ENCODE measurements at regions not wholly inside any gene's neighbourhood (a gene's known extent, or its start where the extent isn't known, plus 50 kb on each side); places are given as distances from the start of the nearest gene placed in this dataset.

DNA sequence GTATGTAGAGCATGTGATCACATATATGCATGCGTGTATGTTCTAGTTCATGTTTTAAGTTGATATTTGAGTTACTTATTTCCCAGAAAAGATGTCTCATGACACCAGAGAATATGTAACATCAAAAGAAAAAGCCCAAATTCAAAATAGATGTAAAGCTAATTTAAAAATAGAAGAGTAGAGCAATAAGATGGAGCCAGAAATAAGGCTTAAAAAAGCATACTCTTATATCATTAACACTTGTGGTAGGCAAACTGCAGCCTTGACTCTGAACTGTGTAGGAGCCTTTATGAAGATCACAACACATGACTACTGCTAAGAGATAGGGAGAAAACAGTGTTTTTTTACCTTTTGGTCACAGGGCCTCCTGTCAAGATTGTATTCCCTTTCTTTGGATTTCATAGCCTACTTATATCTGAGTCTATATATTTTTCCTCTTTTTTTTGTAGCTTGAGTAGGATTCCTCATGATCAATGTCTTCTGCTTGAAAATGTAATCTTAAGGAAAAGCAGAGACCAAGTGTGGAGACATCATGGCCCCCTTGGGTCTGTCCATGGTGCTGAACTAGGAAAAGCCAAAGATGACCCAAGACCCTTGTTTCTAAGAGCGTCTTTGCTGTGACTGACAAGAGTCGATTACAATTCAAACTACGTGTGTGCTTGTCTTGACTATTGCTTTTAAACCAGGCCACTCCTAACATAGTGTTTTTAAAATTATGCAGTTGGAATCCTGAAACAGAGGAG is 390.4 kb downstream of the SHISA9 start:
- Histone ChIP-seq H3K36me3 (ENCODE audit: control insufficient read depth in 2 of 2, insufficient read depth in 2 of 2, low read length in 1 of 2) (no peaks in the 10 kb centered on the region), H3K27me3 (ENCODE audit: control insufficient read depth in 1 of 2, insufficient read depth in 2 of 2, low read length in 2 of 2) (no peaks in the 10 kb centered on the region), H3K4me1 (ENCODE audit: control insufficient read depth in 2 of 2, insufficient read depth in 2 of 2, low read length in 1 of 2) (no peaks in the 10 kb centered on the region), H3K4me3 (ENCODE audit: low read depth in 1 of 2, low read length in 2 of 2) (no peak overlapping the region), H3K9me3 (ENCODE audit: control insufficient read depth in 2 of 2, insufficient read depth in 1 of 2, low read depth in 1 of 2, low read length in 1 of 2) (no peaks in the 10 kb centered on the region), H3K27ac (ENCODE audit: low read depth in 2 of 2, low read length in 1 of 2) (no peak overlapping the region)
- 75 to 78% methylated on average over 4 of the region's 4 CpGs for WGBS, 2 donors

DNA sequence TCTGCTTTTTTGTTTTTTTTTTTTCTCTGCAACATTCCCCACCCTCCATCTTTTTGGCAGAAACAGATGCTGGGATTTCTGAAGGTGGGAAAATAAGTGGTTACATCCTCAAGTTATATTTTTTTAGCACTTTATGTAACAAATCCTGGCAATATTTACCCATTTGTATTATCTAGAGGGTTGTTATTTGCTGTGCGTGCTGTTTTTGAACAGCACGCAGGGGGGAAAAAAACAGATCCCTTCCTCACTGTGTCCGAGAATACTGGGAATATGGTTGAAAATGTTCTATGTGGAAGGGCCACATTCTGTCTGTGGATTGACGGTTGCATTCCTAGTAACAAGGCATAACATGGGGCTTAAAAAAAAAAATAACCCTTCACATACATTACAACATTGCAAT is 394.8 kb downstream of the SHISA9 start:
- Histone ChIP-seq H3K9me3 (ENCODE audit: control insufficient read depth in 2 of 2, insufficient read depth in 1 of 2, low read depth in 1 of 2, low read length in 1 of 2) (no peaks in the 10 kb centered on the region), H3K4me3 (ENCODE audit: low read depth in 1 of 2, low read length in 2 of 2) (no peak overlapping the region), H3K4me1 (ENCODE audit: control insufficient read depth in 2 of 2, insufficient read depth in 2 of 2, low read length in 1 of 2) (no peaks in the 10 kb centered on the region), H3K27me3 (ENCODE audit: control insufficient read depth in 1 of 2, insufficient read depth in 2 of 2, low read length in 2 of 2) (no peaks in the 10 kb centered on the region), H3K36me3 (ENCODE audit: control insufficient read depth in 2 of 2, insufficient read depth in 2 of 2, low read length in 1 of 2) (no peaks in the 10 kb centered on the region), H3K27ac (ENCODE audit: low read depth in 2 of 2, low read length in 1 of 2) (no peak overlapping the region)
- WGBS, 2 donors: 87 to 93% methylated on average over 4 of the region's 4 CpGs

DNA sequence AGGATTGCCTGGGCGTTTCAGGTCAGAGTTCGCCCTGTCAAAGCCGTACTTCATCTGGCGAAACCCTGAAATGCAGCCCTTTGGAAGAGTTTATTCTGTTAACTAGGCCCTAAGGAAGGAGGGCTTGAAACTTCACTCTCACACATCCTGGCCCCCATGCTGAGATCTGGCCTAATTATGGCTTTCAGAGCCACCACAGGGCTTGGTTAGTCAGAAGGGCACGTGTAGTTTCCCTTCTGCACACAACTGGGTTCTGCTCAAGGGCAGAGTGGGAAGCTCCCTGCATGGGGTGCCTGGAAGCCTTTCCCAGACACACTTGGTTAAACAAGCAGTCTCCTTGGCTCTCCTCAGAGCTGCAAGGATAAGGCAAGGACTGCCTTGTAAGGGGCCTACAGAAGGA is 397.3 kb downstream of the SHISA9 start:
- Histone ChIP-seq H3K4me1 (ENCODE audit: control insufficient read depth in 2 of 2, insufficient read depth in 2 of 2, low read length in 1 of 2) (no peaks in the 10 kb centered on the region), H3K9me3 (ENCODE audit: control insufficient read depth in 2 of 2, insufficient read depth in 1 of 2, low read depth in 1 of 2, low read length in 1 of 2) (no peaks in the 10 kb centered on the region), H3K27me3 (ENCODE audit: control insufficient read depth in 1 of 2, insufficient read depth in 2 of 2, low read length in 2 of 2) (no peaks in the 10 kb centered on the region), H3K4me3 (ENCODE audit: low read depth in 1 of 2, low read length in 2 of 2) (no peak overlapping the region), H3K36me3 (ENCODE audit: control insufficient read depth in 2 of 2, insufficient read depth in 2 of 2, low read length in 1 of 2) (no peaks in the 10 kb centered on the region), H3K27ac (ENCODE audit: low read depth in 2 of 2, low read length in 1 of 2) (no peak overlapping the region)
- 54 to 62% methylated on average over 5 of the region's 5 CpGs for WGBS, 2 donors

DNA sequence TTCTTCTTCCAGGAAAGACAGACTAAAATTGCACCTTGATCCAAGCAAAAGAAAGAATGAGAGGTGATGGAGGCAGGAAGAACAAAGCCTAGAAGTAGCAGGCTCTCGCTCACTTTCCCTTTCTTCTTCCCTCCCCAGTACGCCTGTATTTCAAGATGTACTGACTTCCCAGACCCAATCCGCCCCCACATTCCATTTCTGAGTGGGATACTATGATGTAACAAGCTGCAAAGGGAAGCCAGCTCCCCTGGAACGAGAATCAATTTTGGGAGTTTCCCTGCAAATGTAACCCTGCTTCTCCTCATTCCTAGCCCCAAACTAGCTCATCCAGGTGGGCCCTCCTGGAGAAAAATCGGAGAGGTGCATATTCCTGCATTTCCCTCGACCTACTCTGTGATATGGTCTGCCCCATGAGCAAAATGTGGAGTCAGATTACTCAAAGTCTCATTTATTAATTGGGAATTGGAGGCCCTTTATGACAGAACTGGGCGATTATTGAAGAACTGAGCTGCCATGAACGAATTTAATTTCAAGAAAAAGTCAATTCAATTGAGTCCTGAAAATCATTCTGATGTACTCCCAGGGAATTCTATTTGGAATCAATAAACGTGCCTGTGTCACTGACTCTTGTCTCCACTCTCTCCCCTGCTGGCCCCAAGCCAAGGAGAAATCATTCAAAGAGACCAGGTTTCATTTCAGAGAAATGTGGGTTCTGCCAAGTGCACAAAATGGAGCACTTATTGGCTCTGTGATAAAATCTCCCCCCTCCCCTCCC is 398.9 kb downstream of the SHISA9 start:
- no peak overlapping the region for H3K4me3 ChIP-seq (ENCODE audit: low read depth in 1 of 2, low read length in 2 of 2)
- WGBS, 2 donors: 59 to 64% methylated on average over 9 of the region's 9 CpGs
- H3K4me1 ChIP-seq (ENCODE audit: control insufficient read depth in 2 of 2, insufficient read depth in 2 of 2, low read length in 1 of 2): no peaks in the 10 kb centered on the region
- H3K27ac ChIP-seq (ENCODE audit: low read depth in 2 of 2, low read length in 1 of 2): no peak overlapping the region
- H3K9me3 ChIP-seq (ENCODE audit: control insufficient read depth in 2 of 2, insufficient read depth in 1 of 2, low read depth in 1 of 2, low read length in 1 of 2): no peaks in the 10 kb centered on the region
- no peaks in the 10 kb centered on the region for H3K27me3 ChIP-seq (ENCODE audit: control insufficient read depth in 1 of 2, insufficient read depth in 2 of 2, low read length in 2 of 2)
- no peaks in the 10 kb centered on the region for H3K36me3 ChIP-seq (ENCODE audit: control insufficient read depth in 2 of 2, insufficient read depth in 2 of 2, low read length in 1 of 2)

DNA sequence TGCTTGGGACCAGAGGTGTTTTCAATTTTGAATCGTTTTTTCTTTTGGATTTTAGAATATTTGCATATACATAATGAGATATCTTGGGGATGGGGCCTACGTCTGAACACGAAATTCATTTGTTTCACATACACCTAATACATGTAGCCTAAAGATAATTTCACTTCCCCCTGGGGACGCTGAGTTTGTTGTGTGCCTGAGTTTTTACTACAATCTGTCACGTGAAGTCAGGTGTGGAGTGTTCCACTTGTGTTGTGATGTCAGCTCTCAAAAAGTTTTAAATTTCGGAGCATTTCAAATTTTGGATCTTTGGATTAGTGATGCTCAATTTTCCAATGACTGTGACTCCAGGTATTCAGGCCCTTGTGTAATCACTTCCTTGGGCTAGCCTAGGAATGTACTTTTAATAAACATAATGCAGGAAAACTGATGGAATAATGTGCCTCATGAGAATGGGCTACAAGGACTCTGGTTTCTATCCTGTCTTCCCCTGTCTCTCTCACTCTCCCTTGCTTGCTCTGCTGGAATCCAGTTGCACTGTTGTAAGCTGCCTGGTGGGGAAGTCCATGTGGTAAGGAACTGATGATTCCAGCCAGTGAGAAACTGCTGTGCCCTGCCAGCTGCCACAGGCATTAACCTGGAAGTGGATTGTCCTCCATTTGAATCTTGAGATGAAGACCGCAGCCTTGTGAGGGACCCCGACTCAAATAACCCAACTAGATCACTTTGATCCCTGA is 403.8 kb downstream of the SHISA9 start:
- H3K36me3 ChIP-seq (ENCODE audit: control insufficient read depth in 2 of 2, insufficient read depth in 2 of 2, low read length in 1 of 2): no peaks in the 10 kb centered on the region
- H3K27me3 ChIP-seq (ENCODE audit: control insufficient read depth in 1 of 2, insufficient read depth in 2 of 2, low read length in 2 of 2): no peaks in the 10 kb centered on the region
- H3K4me1 ChIP-seq (ENCODE audit: control insufficient read depth in 2 of 2, insufficient read depth in 2 of 2, low read length in 1 of 2): no peaks in the 10 kb centered on the region
- H3K4me3 ChIP-seq (ENCODE audit: low read depth in 1 of 2, low read length in 2 of 2): no peak overlapping the region
- H3K27ac ChIP-seq (ENCODE audit: low read depth in 2 of 2, low read length in 1 of 2): no peak overlapping the region
- no peaks in the 10 kb centered on the region for H3K9me3 ChIP-seq (ENCODE audit: control insufficient read depth in 2 of 2, insufficient read depth in 1 of 2, low read depth in 1 of 2, low read length in 1 of 2)
- WGBS, 2 donors: 73 to 80% methylated on average over 8 of the region's 8 CpGs

DNA sequence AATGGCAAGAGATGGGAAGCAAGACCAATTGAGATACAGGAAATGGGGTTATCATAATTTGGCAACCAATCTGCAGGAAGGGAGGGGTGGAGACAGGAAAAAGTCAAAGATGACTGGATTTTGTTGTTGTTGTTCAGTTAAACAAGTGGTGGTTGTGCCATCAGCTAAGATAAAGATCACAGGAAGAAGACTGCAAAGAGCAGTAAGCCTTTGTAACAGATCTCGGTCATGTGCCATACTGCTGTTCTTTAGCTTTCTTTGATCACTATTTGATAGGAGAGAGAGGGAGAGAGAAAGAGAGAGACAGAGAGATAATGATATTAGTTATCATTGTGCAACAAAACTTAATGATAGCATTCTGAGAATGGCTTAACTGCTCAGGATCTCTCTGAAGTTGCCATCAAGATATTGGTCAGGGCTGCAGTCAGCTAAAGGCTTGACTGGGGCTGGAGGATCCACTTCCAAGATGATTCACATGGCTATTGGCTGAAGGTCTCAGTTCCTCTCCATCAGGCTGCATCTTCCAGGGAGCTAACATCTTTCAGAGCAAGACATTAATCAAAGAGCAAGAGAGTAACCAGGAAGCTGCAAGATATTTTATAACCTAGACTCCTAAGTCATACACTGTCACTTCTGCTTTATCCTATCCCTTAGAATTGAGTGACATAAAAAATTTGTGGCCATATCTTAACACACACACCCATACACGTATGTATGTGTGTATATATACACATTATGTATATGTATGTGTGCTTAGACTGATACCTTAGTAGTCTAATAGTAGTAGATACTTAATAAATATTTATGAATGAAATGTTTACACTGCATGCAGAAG is 405.0 kb downstream of the SHISA9 start:
- Histone ChIP-seq H3K4me3 (ENCODE audit: low read depth in 1 of 2, low read length in 2 of 2) (no peak overlapping the region), H3K4me1 (ENCODE audit: control insufficient read depth in 2 of 2, insufficient read depth in 2 of 2, low read length in 1 of 2) (no peaks in the 10 kb centered on the region), H3K27me3 (ENCODE audit: control insufficient read depth in 1 of 2, insufficient read depth in 2 of 2, low read length in 2 of 2) (no peaks in the 10 kb centered on the region), H3K36me3 (ENCODE audit: control insufficient read depth in 2 of 2, insufficient read depth in 2 of 2, low read length in 1 of 2) (no peaks in the 10 kb centered on the region), H3K9me3 (ENCODE audit: control insufficient read depth in 2 of 2, insufficient read depth in 1 of 2, low read depth in 1 of 2, low read length in 1 of 2) (no peaks in the 10 kb centered on the region), H3K27ac (ENCODE audit: low read depth in 2 of 2, low read length in 1 of 2) (no peak overlapping the region)
- WGBS, 2 donors: 35 to 51% methylated on average over 2 of the region's 2 CpGs

DNA sequence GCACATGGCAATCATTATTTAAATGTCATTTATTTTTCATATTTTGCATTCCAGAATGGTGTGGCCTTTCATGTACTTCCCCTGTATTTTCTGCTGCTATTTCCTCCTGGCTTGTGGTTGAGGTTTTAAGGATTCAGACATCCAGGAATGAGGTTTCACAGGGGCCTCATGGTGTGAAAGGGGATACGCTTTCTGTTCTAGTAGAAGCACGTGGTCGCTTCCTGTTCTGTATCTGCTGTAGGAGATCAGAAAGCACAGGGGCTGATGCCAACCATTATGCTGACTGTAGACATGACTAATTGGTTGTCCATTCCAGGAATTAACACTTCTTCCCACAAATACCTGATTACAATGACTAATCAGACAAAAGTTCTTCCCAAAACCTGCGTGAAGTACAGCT is 405.9 kb downstream of the SHISA9 start:
- no peak overlapping the region for H3K4me3 ChIP-seq (ENCODE audit: low read depth in 1 of 2, low read length in 2 of 2)
- H3K4me1 ChIP-seq (ENCODE audit: control insufficient read depth in 2 of 2, insufficient read depth in 2 of 2, low read length in 1 of 2): no peaks in the 10 kb centered on the region
- no peak overlapping the region for H3K27ac ChIP-seq (ENCODE audit: low read depth in 2 of 2, low read length in 1 of 2)
- no peaks in the 10 kb centered on the region for H3K9me3 ChIP-seq (ENCODE audit: control insufficient read depth in 2 of 2, insufficient read depth in 1 of 2, low read depth in 1 of 2, low read length in 1 of 2)
- 38 to 40% methylated on average over 4 of the region's 4 CpGs for WGBS, 2 donors
- no peaks in the 10 kb centered on the region for H3K27me3 ChIP-seq (ENCODE audit: control insufficient read depth in 1 of 2, insufficient read depth in 2 of 2, low read length in 2 of 2)
- no peaks in the 10 kb centered on the region for H3K36me3 ChIP-seq (ENCODE audit: control insufficient read depth in 2 of 2, insufficient read depth in 2 of 2, low read length in 1 of 2)

DNA sequence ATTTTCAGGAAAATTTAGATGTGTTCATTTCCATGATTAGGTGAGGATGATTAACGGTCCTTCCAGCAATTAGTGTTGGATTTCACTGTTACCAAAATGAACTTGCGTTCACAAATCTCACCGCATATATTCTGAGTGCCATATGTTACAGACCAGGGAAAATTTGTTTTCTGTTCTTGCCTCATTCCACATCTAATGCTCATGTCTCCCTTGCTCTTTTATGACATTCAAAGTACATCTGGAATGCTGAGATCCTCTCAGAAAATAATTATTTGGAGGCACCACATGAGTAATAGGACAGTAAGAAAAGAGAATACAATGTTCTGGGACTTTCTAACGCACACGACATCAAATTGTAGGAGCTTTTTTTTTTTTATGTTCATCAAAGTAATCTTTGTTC is 406.5 kb downstream of the SHISA9 start:
- H3K4me1 ChIP-seq (ENCODE audit: control insufficient read depth in 2 of 2, insufficient read depth in 2 of 2, low read length in 1 of 2): no peaks in the 10 kb centered on the region
- no peaks in the 10 kb centered on the region for H3K36me3 ChIP-seq (ENCODE audit: control insufficient read depth in 2 of 2, insufficient read depth in 2 of 2, low read length in 1 of 2)
- WGBS, 2 donors: 91 to 92% methylated on average over 5 of the region's 5 CpGs
- no peak overlapping the region for H3K27ac ChIP-seq (ENCODE audit: low read depth in 2 of 2, low read length in 1 of 2)
- H3K4me3 ChIP-seq (ENCODE audit: low read depth in 1 of 2, low read length in 2 of 2): no peak overlapping the region
- no peaks in the 10 kb centered on the region for H3K27me3 ChIP-seq (ENCODE audit: control insufficient read depth in 1 of 2, insufficient read depth in 2 of 2, low read length in 2 of 2)
- no peaks in the 10 kb centered on the region for H3K9me3 ChIP-seq (ENCODE audit: control insufficient read depth in 2 of 2, insufficient read depth in 1 of 2, low read depth in 1 of 2, low read length in 1 of 2)

DNA sequence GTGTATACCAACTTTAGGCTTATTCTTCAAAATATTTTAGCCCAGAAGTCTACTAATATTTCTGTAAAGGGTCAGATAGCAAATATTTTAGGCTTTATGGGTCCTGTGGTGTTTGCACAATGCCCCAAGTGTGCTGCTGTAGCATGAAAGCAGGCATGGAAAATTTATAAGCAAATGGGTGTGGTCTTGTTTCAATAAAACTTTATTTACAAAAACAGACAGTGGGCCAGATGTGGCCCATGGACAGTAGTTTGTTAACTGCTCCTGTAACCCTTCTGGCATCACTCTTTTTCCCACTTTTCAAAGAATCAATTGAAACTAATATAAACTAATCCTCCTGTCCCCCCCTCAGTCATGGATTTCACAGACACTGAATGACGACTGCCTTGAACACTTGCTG is 410.7 kb downstream of the SHISA9 start:
- WGBS, 2 donors: 81 to 90% methylated on average over 1 of the region's 1 CpG
- Histone ChIP-seq H3K36me3 (ENCODE audit: control insufficient read depth in 2 of 2, insufficient read depth in 2 of 2, low read length in 1 of 2) (no peaks in the 10 kb centered on the region), H3K4me1 (ENCODE audit: control insufficient read depth in 2 of 2, insufficient read depth in 2 of 2, low read length in 1 of 2) (no peaks in the 10 kb centered on the region), H3K27ac (ENCODE audit: low read depth in 2 of 2, low read length in 1 of 2) (no peak overlapping the region), H3K4me3 (ENCODE audit: low read depth in 1 of 2, low read length in 2 of 2) (no peak overlapping the region), H3K9me3 (ENCODE audit: control insufficient read depth in 2 of 2, insufficient read depth in 1 of 2, low read depth in 1 of 2, low read length in 1 of 2) (no peaks in the 10 kb centered on the region), H3K27me3 (ENCODE audit: control insufficient read depth in 1 of 2, insufficient read depth in 2 of 2, low read length in 2 of 2) (no peaks in the 10 kb centered on the region)
